ENCODE measurements at regions not wholly inside any gene's neighbourhood (a gene's known extent, or its start where the extent isn't known, plus 50 kb on each side); places are given as distances from the start of the nearest gene placed in this dataset.

- no peak for DNase-seq
Observed at GRCh38 chr12:107978641-107979040, 150.4 kb upstream of the WSCD2 start.

GRCh38 chr12:107983756-107984472, 145.2 kb upstream of the WSCD2 start:
- peak; percentile 36 for DNase-seq

- no peak for DNase-seq
Observed at GRCh38 chr12:107984973-107985372, 144.1 kb upstream of the WSCD2 start.

GRCh38 chr12:107986183-107986582, 142.9 kb upstream of the WSCD2 start:
- no peak for DNase-seq

- DNase-seq = peak; percentile 4
Observed at GRCh38 chr12:107990325-107990724, 138.8 kb upstream of the WSCD2 start.

- no peak for DNase-seq
Observed at GRCh38 chr12:107992029-107992428, 137.1 kb upstream of the WSCD2 start.

GRCh38 chr12:107992870-107993451, 136.1 kb upstream of the WSCD2 start:
- peak; percentile 25 for DNase-seq

GRCh38 chr12:107998863-107999262, 130.2 kb upstream of the WSCD2 start:
- no peak for DNase-seq

GRCh38 chr12:108000111-108000510, 129.0 kb upstream of the WSCD2 start:
- DNase-seq = no peak

- DNase-seq = no peak
Observed at GRCh38 chr12:108004319-108004718, 124.8 kb upstream of the WSCD2 start.

GRCh38 chr12:108008163-108008905, 120.8 kb upstream of the WSCD2 start:
- DNase-seq = no peak

- no peak for DNase-seq
Observed at GRCh38 chr12:108009442-108010070, 119.5 kb upstream of the WSCD2 start.

GRCh38 chr12:108016022-108016564, 113.0 kb upstream of the WSCD2 start:
- no peak for DNase-seq

- DNase-seq = no peak
Observed at GRCh38 chr12:108017472-108018057, 111.5 kb upstream of the WSCD2 start.

GRCh38 chr12:108019862-108020261, 109.2 kb upstream of the WSCD2 start:
- no peak for DNase-seq

- DNase-seq = no peak
Observed at GRCh38 chr12:108021141-108021540, 107.9 kb upstream of the WSCD2 start.

GRCh38 chr12:108021949-108022522, 107.1 kb upstream of the WSCD2 start:
- DNase-seq = no peak

- DNase-seq = no peak
Observed at GRCh38 chr12:108029051-108029835, 99.8 kb upstream of the WSCD2 start.

- no peak for DNase-seq
Observed at GRCh38 chr12:108033090-108033489, 96.0 kb upstream of the WSCD2 start.

- no peak for DNase-seq
Observed at GRCh38 chr12:108035372-108035771, 93.7 kb upstream of the WSCD2 start.

GRCh38 chr12:108037960-108038359, 91.1 kb upstream of the WSCD2 start:
- DNase-seq = no peak
